Activated CD4-positive, alpha-beta T cell treated with anti-CD3 and anti-CD28 coated beads, Interleukin-2, amount 50 U/mL, for 1 hour (primary cell): ENCODE measurements at regions not wholly inside any gene's neighbourhood (a gene's known extent, or its start where the extent isn't known, plus 50 kb on each side); places are given as distances from the start of the nearest gene placed in this dataset.
"Not testable (repeated sequence)": the region's sequence is repeated elsewhere in the genome, so short reads cannot be mapped to it uniquely, and the experiment has no call there.

Experiments used
- DNase-seq: peaks from one replicate; pipeline ENCODE4 v3.0.0-alpha.2; 2020

- no peak for DNase-seq
Observed at GRCh38 chr1:2953688-2954285, 67.5 kb upstream of the ACTRT2 start.

GRCh38 chr1:2955652-2956051 lies 65.6 kb upstream of the ACTRT2 start:
- DNase-seq = no peak

- DNase-seq = no peak
Observed at GRCh38 chr1:2956576-2956975, 64.7 kb upstream of the ACTRT2 start.

- no peak for DNase-seq
Observed at GRCh38 chr1:2957329-2957728, 63.9 kb upstream of the ACTRT2 start.

GRCh38 chr1:2959881-2960280 lies 61.4 kb upstream of the ACTRT2 start:
- DNase-seq = not testable (repeated sequence)

GRCh38 chr1:2961081-2961480 lies 60.2 kb upstream of the ACTRT2 start:
- no peak for DNase-seq

GRCh38 chr1:2961661-2962060 lies 59.6 kb upstream of the ACTRT2 start:
- DNase-seq = no peak

GRCh38 chr1:2962061-2962460 lies 59.2 kb upstream of the ACTRT2 start:
- no peak for DNase-seq

GRCh38 chr1:2962541-2962940 lies 58.7 kb upstream of the ACTRT2 start:
- DNase-seq = no peak

- DNase-seq = no peak
Observed at GRCh38 chr1:2962946-2963345, 58.3 kb upstream of the ACTRT2 start.

GRCh38 chr1:2965676-2966075 lies 55.6 kb upstream of the ACTRT2 start:
- DNase-seq = no peak

- no peak for DNase-seq
Observed at GRCh38 chr1:2966449-2967328, 54.6 kb upstream of the ACTRT2 start.

GRCh38 chr1:2967329-2967725 lies 53.9 kb upstream of the ACTRT2 start:
- DNase-seq = no peak

- no peak for DNase-seq
Observed at GRCh38 chr1:2967881-2968280, 53.4 kb upstream of the ACTRT2 start.

GRCh38 chr1:2968471-2968881 lies 52.8 kb upstream of the ACTRT2 start:
- DNase-seq = no peak

GRCh38 chr1:2969011-2969844 lies 52.0 kb upstream of the ACTRT2 start:
- no peak for DNase-seq

- no peak for DNase-seq
Observed at GRCh38 chr1:2969845-2970291, 51.4 kb upstream of the ACTRT2 start.

- DNase-seq = no peak
Observed at GRCh38 chr1:2970311-2971071, 50.8 kb upstream of the ACTRT2 start.

GRCh38 chr1:2971101-2971501 lies 50.2 kb upstream of the ACTRT2 start:
- no peak for DNase-seq
